ENCODE measurements at regions not wholly inside any gene's neighbourhood (a gene's known extent, or its start where the extent isn't known, plus 50 kb on each side); places are given as distances from the start of the nearest gene placed in this dataset.

DNA sequence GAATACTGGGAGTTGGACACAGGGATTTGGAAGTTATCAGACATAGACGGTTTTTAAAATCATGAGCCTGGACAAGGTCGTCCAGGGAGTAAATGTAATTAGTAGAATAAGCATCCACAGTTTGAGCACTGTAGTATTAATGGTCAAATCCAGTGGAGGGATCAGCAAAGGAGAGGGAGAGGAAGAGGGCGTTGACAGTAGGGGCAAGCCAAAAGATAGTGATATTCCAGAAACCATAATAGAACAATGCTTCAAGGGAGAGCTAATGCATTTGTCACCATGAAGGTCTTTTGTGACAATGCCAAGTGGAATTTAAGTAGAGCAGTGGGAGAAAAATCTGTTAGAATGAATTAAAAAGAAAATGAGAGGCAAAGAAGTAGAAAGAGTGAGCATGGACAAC, 68.9 kb upstream of the SLC5A12 start:
- no peak for DNase-seq (ENCODE audit: extremely low spot score)
- no peak for TF ChIP-seq ELF4 (IDR thresholded peaks at IDR 0.05)
- TF ChIP-seq, protein P1, sequence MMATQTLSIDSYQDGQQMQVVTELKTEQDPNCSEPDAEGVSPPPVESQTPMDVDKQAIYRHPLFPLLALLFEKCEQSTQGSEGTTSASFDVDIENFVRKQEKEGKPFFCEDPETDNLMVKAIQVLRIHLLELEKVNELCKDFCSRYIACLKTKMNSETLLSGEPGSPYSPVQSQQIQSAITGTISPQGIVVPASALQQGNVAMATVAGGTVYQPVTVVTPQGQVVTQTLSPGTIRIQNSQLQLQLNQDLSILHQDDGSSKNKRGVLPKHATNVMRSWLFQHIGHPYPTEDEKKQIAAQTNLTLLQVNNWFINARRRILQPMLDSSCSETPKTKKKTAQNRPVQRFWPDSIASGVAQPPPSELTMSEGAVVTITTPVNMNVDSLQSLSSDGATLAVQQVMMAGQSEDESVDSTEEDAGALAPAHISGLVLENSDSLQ (IDR thresholded peaks at IDR 0.05): no peak
- TF ChIP-seq FOXA1 (IDR thresholded peaks at IDR 0.05): no peak
- no peak for TF ChIP-seq ZNF384 (IDR thresholded peaks at IDR 0.05)
- TF ChIP-seq FOXM1 (IDR thresholded peaks at IDR 0.05; ENCODE audit: borderline replicate concordance): no peak
- no peak for TF ChIP-seq NFRKB (IDR thresholded peaks at IDR 0.05)
- TF ChIP-seq CTBP1 (IDR thresholded peaks at IDR 0.05; ENCODE audit: borderline replicate concordance): no peak
- TF ChIP-seq LEF1 (IDR thresholded peaks at IDR 0.05; ENCODE audit: borderline replicate concordance): no peak
- TF ChIP-seq TARDBP (IDR thresholded peaks at IDR 0.05): no peak
- TF ChIP-seq BHLHE40 (IDR thresholded peaks at IDR 0.05; ENCODE audit: borderline replicate concordance): no peak
- no peak for TF ChIP-seq SUZ12 (IDR thresholded peaks at IDR 0.05)
- TF ChIP-seq ARNT (IDR thresholded peaks at IDR 0.05): no peak
- no peak for TF ChIP-seq HDGF (IDR thresholded peaks at IDR 0.05; ENCODE audit: borderline replicate concordance)
- POLR2A ChIA-PET: no interaction called here
- CTCF ChIA-PET: no interaction called here

DNA sequence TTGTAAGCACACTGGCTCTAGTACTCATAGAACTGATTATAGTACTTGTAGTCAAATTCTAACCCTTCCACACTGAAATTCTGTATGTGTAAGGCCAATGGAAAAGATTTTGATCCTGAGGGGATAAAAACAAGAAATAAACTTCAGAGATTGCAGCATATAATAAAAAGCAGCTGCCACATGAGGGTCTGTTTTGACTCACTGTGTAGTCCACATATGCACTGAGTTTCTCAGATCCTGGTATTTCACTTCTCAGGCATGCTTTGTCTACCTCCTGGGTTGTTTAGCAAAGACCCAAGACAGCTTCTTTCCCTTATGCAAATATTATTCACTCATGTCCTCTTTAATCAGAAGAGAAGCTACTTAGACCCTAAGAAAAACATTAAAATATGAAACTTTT, 71.1 kb upstream of the SLC5A12 start:
- CTCF ChIA-PET: no interaction called here
- DNase-seq (ENCODE audit: extremely low spot score): no peak
- POLR2A ChIA-PET: no interaction called here
- TF ChIP-seq, protein P1 (IDR thresholded peaks at IDR 0.05): no peak
- TF ChIP-seq SUZ12 (IDR thresholded peaks at IDR 0.05) (no peak), LEF1 (IDR thresholded peaks at IDR 0.05; ENCODE audit: borderline replicate concordance) (no peak), BHLHE40 (IDR thresholded peaks at IDR 0.05; ENCODE audit: borderline replicate concordance) (no peak), ARNT (IDR thresholded peaks at IDR 0.05) (no peak)

DNA sequence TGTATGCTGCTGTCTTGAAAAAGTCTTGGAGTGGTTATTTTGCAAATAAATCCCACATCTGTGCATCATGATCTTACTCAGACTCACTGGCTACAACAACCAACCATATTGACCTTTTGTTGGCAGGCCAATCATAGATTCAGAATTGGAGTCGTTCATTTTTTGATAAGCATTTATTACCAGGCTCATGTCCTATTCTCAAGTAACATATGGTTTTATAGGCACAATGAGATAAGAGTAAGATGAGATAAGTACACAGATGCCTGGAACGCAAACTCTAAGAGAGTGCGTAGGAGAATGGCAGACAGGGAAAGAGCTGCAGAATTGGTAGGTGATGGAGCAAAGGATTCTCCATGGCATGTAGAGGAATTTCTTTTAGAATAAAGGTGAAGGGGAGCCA, 71.6 kb upstream of the SLC5A12 start:
- CTCF ChIA-PET: no interaction called here
- TF ChIP-seq FOXA1 (IDR thresholded peaks at IDR 0.05) (no peak), BHLHE40 (IDR thresholded peaks at IDR 0.05; ENCODE audit: borderline replicate concordance) (no peak), FOXK2 (IDR thresholded peaks at IDR 0.05) (no peak), ELF4 (IDR thresholded peaks at IDR 0.05) (no peak), NFRKB (IDR thresholded peaks at IDR 0.05) (no peak), TARDBP (IDR thresholded peaks at IDR 0.05) (no peak), LEF1 (IDR thresholded peaks at IDR 0.05; ENCODE audit: borderline replicate concordance) (no peak), HDGF (IDR thresholded peaks at IDR 0.05; ENCODE audit: borderline replicate concordance) (no peak), ZNF384 (IDR thresholded peaks at IDR 0.05) (no peak), SP1 (IDR thresholded peaks at IDR 0.05) (no peak), FOXM1 (IDR thresholded peaks at IDR 0.05; ENCODE audit: borderline replicate concordance) (no peak), SUZ12 (IDR thresholded peaks at IDR 0.05) (no peak), L3MBTL2 (conservative IDR thresholded peaks at IDR 0.05) (no peak), CTBP1 (IDR thresholded peaks at IDR 0.05; ENCODE audit: borderline replicate concordance) (no peak), ARNT (IDR thresholded peaks at IDR 0.05) (no peak)
- TF ChIP-seq, protein P1 (IDR thresholded peaks at IDR 0.05): no peak
- DNase-seq (ENCODE audit: extremely low spot score): no peak
- POLR2A ChIA-PET: no interaction called here

DNA sequence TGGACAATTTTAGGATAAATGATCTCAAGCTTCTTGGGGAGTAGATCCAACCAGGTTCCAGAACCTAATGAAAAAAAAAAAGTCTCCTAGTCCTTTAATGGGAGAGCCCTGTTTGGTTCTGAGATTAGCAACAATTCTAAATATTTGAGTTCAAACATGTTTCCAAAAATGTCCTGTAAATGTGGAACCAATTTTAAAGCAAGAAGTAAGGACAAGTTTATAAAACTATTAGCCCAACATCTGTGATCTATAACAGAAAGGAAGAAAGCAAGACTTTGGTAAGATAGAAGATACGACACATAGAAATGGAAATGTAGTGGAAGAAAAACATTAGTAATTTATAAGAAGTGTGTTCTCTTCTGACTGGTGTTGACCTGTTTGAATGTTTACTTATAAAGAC, 79.7 kb upstream of the SLC5A12 start:
- POLR2A ChIA-PET: no interaction called here
- CTCF ChIA-PET: no interaction called here
- DNase-seq (ENCODE audit: extremely low spot score): no peak
- no peak for TF ChIP-seq CTBP1 (IDR thresholded peaks at IDR 0.05; ENCODE audit: borderline replicate concordance)
- no peak for TF ChIP-seq TARDBP (IDR thresholded peaks at IDR 0.05)

DNA sequence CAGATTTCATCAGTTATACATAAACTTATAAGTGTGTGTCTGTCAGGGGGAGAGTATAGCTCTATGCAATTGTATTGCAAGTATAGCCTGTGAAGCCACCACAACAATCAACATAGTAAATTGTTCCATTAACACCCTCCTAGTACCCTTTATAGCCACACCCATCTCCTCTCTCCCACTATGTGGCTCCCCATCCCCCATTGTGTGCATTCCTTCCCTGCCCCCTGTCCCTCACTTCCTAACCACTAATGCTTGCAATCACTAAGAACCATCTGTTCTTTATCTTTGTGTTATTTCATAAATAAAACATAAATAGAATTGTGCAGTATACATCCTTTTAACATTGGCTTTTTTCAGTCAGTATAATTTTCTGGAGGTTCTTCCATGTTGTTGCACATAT, 83.1 kb upstream of the SLC5A12 start:
- CTCF ChIA-PET: no interaction called here
- POLR2A ChIA-PET: no interaction called here
- no peak for DNase-seq (ENCODE audit: extremely low spot score)
- TF ChIP-seq ELF4 (IDR thresholded peaks at IDR 0.05) (no peak), CTBP1 (IDR thresholded peaks at IDR 0.05; ENCODE audit: borderline replicate concordance) (no peak), NFRKB (IDR thresholded peaks at IDR 0.05) (no peak), FOXA1 (IDR thresholded peaks at IDR 0.05) (no peak), BHLHE40 (IDR thresholded peaks at IDR 0.05; ENCODE audit: borderline replicate concordance) (no peak), SP1 (IDR thresholded peaks at IDR 0.05) (no peak), LEF1 (IDR thresholded peaks at IDR 0.05; ENCODE audit: borderline replicate concordance) (no peak), TARDBP (IDR thresholded peaks at IDR 0.05) (no peak), SUZ12 (IDR thresholded peaks at IDR 0.05) (no peak), L3MBTL2 (conservative IDR thresholded peaks at IDR 0.05) (no peak), FOXM1 (IDR thresholded peaks at IDR 0.05; ENCODE audit: borderline replicate concordance) (no peak), HDGF (IDR thresholded peaks at IDR 0.05; ENCODE audit: borderline replicate concordance) (no peak)
- TF ChIP-seq, protein P1 (IDR thresholded peaks at IDR 0.05): no peak

DNA sequence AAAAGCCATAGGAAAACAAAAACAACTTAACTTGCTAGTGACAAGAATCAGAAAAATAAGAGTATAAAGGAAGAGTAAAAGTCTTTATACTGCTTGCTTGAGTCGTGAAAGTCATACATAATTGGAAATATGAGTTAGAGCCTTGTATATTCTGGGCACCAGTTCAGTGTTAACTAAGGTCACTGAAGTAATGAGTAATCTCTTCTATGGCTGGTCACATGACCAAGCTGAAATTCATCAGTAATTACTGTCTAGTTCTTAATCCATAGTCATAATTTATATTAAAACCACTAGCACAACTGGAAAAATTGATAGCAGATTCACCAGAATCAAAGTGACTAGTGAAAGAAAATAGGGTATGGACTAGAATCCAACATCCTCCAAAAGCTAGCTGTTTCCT, 84.4 kb upstream of the SLC5A12 start:
- TF ChIP-seq L3MBTL2 (conservative IDR thresholded peaks at IDR 0.05): no peak
- no peak for TF ChIP-seq FOXK2 (IDR thresholded peaks at IDR 0.05)
- DNase-seq (ENCODE audit: extremely low spot score): no peak
- POLR2A ChIA-PET: no interaction called here
- CTCF ChIA-PET: no interaction called here

DNA sequence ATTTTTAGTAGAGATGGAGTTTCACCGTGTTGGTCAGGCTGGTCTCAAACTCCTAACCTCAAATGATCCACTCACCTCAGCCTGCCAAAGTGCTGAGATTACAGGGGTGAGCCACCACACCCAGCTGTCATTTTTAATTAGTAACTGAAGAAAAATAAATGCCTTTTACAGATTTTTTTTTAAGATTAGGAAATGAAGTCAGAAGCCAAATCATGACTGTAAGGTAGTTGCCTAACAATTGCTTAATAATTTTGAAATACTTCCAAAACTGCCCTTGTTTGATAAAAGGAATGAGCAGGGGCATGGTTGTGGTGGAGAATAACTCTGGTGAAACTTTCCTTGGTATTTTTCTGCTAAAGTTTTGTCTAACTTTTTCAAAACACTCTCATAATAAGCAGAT, 98.9 kb upstream of the SLC5A12 start:
- DNase-seq (ENCODE audit: extremely low spot score): no peak
- CTCF ChIA-PET: no interaction called here
- TF ChIP-seq, protein P1 (IDR thresholded peaks at IDR 0.05): no peak
- TF ChIP-seq SP1 (IDR thresholded peaks at IDR 0.05) (no peak), L3MBTL2 (conservative IDR thresholded peaks at IDR 0.05) (no peak), FOXK2 (IDR thresholded peaks at IDR 0.05) (no peak), ARNT (IDR thresholded peaks at IDR 0.05) (no peak), TARDBP (IDR thresholded peaks at IDR 0.05) (no peak), BHLHE40 (IDR thresholded peaks at IDR 0.05; ENCODE audit: borderline replicate concordance) (no peak), HDGF (IDR thresholded peaks at IDR 0.05; ENCODE audit: borderline replicate concordance) (no peak), FOXA1 (IDR thresholded peaks at IDR 0.05) (no peak), LEF1 (IDR thresholded peaks at IDR 0.05; ENCODE audit: borderline replicate concordance) (no peak)
- POLR2A ChIA-PET: no interaction called here
